ENCODE measurements at regions not wholly inside any gene's neighbourhood (a gene's known extent, or its start where the extent isn't known, plus 50 kb on each side); places are given as distances from the start of the nearest gene placed in this dataset.
A peak's percentile ranks its signal among the peaks of the same experiment; 100 is the strongest.

DNA sequence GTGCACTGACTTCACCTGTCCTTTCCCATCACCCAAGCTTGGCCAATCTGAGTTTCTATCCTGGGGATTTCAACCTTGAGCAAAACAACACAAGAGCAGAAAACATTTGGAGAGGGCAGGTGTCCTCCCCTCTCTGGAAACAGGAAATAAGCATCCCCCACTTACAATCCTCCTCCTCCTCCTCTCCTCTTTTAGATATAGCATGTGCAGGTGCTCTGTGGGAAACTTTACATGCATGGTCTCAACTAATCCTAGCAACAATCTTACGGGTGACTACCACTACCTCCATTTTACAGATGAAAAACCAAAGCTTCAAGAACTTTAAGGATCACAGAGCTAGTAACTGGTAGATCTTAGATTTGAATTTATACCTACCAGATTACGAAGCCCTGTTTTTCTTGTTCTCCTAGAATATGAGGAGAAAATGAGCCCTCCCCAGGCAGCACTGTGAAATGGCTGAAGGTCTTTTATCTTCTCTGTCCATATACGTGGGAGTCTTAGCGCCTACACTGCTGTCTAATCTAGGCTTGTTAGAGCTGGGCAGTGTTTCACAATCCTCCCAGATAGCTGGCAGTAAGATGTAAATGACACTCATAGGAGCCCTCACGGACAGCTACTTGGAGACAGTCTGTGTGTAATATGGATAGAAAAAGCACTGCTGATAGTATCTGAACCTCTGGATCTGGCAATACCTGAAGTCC, 301.2 kb upstream of the PROK2 start:
- ATAC-seq: no peak
- Histone ChIP-seq H3K27ac (no peak overlapping the region), H3K4me3 (no peak overlapping the region), H3K4me1 (peaks cover 0 to 17% (median 0%) of the 10 kb centered on the region in 3 donors), H3K27me3 (no peaks in the 10 kb centered on the region), H3K36me3 (no peaks in the 10 kb centered on the region), H3K9me3 (no peaks in the 10 kb centered on the region)
- TF ChIP-seq, protein P1, sequence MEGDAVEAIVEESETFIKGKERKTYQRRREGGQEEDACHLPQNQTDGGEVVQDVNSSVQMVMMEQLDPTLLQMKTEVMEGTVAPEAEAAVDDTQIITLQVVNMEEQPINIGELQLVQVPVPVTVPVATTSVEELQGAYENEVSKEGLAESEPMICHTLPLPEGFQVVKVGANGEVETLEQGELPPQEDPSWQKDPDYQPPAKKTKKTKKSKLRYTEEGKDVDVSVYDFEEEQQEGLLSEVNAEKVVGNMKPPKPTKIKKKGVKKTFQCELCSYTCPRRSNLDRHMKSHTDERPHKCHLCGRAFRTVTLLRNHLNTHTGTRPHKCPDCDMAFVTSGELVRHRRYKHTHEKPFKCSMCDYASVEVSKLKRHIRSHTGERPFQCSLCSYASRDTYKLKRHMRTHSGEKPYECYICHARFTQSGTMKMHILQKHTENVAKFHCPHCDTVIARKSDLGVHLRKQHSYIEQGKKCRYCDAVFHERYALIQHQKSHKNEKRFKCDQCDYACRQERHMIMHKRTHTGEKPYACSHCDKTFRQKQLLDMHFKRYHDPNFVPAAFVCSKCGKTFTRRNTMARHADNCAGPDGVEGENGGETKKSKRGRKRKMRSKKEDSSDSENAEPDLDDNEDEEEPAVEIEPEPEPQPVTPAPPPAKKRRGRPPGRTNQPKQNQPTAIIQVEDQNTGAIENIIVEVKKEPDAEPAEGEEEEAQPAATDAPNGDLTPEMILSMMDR (IDR thresholded peaks at IDR 0.05): no peak
- TF ChIP-seq POLR2AphosphoS5 (IDR thresholded peaks at IDR 0.05) (no peak), EP300 (IDR thresholded peaks at IDR 0.05) (no peak), POLR2A (IDR thresholded peaks at IDR 0.05) (no peak)
- WGBS, 2 donors (ENCODE audit: low coverage in 1 of 2): 52 to 80% methylated on average over 4 to 5 of the region's 5 CpGs

- no peak overlapping the region for H3K4me3 ChIP-seq
- TF ChIP-seq POLR2AphosphoS5 (IDR thresholded peaks at IDR 0.05) (no peak), POLR2A (IDR thresholded peaks at IDR 0.05) (no peak), EP300 (IDR thresholded peaks at IDR 0.05) (no peak)
- TF ChIP-seq, protein P1 (IDR thresholded peaks at IDR 0.05): no peak
These were observed 300.1 kb upstream of the PROK2 start for GRCh38 chr3:72085036-72085435.

GRCh38 chr3:72082776-72083462, 298.0 kb upstream of the PROK2 start:
- WGBS, 2 donors (ENCODE audit: low coverage in 1 of 2): 62 to 83% methylated on average over 2 to 10 of the region's 10 CpGs
- Histone ChIP-seq H3K4me1 (peaks cover 0 to 17% (median 0%) of the 10 kb centered on the region in 3 donors), H3K4me3 (no peak overlapping the region), H3K27ac (peak overlapping the region in 1 of 4 donors; percentile 62), H3K36me3 (no peaks in the 10 kb centered on the region), H3K27me3 (no peaks in the 10 kb centered on the region), H3K9me3 (no peaks in the 10 kb centered on the region)
- TF ChIP-seq, protein P1 (IDR thresholded peaks at IDR 0.05): no peak
- no peak for TF ChIP-seq POLR2A (IDR thresholded peaks at IDR 0.05)
- TF ChIP-seq POLR2AphosphoS5 (IDR thresholded peaks at IDR 0.05): no peak
- no peak for TF ChIP-seq EP300 (IDR thresholded peaks at IDR 0.05)
- no peak for ATAC-seq

More at GRCh38 chr3:72085036-72085435, 300.1 kb upstream of the PROK2 start:
- Histone ChIP-seq H3K9me3 (no peaks in the 10 kb centered on the region), H3K4me1 (peaks cover 0 to 17% (median 0%) of the 10 kb centered on the region in 3 donors), H3K36me3 (no peaks in the 10 kb centered on the region), H3K27ac (no peak overlapping the region), H3K27me3 (no peaks in the 10 kb centered on the region)
- no peak for ATAC-seq
- WGBS, 2 donors (ENCODE audit: low coverage in 1 of 2): 100% methylated on average over 1 of the region's 6 CpGs; no CpG with 5 or more reads in 1 of the 2 donors

- WGBS, 2 donors (ENCODE audit: low coverage in 1 of 2): 28 to 41% methylated on average over 8 of the region's 8 CpGs
- peak; percentile 53 for ATAC-seq
- TF ChIP-seq POLR2A (IDR thresholded peaks at IDR 0.05): no peak
- peak; percentile 34 for TF ChIP-seq POLR2AphosphoS5 (IDR thresholded peaks at IDR 0.05)
- Histone ChIP-seq H3K27me3 (no peaks in the 10 kb centered on the region), H3K36me3 (no peaks in the 10 kb centered on the region), H3K4me1 (peaks cover 0 to 17% (median 0%) of the 10 kb centered on the region in 3 donors), H3K4me3 (no peak overlapping the region), H3K9me3 (no peaks in the 10 kb centered on the region), H3K27ac (peak overlapping the region in 2 of 4 donors; percentile 61 to 62)
These were observed 297.3 kb upstream of the PROK2 start for GRCh38 chr3:72082186-72082715.

DNA sequence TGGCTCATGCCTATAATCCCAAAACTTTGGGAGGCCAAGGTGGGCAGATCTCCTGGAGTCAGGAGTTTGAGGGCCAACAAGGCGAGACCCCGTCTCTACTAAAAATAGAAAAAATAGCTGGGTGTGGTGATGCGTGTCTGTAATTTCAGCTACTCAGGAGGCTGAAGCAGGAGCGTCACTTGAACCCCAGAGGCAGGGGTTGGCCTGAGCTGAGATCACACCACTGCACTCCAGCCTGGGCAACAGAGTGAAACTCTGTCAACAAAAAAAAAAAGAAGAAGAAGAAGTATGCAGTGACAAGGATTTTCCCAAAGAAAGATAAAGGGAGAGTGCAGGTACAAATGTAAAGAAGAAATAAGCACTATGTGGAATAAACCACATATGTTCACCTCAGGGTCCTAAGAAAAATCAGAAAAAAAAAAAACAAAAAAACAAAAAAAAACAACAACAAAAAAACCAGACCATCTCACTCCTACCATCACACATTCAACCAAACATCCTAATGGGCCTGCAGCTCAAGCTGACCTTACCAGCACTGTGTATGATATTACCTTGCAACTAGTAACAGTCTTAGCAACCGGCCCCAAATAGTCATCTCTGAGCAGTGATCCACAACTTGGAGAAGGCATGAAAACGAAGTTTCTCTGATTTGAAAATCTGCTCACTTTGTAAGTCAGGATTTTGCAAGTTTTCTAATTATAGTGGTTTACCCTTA, 296.7 kb upstream of the PROK2 start:
- 61 to 80% methylated on average over 3 to 6 of the region's 6 CpGs for WGBS, 2 donors (ENCODE audit: low coverage in 1 of 2)
- no peak overlapping the region for H3K4me3 ChIP-seq
- peak overlapping the region in 2 of 4 donors; percentile 61 to 62 for H3K27ac ChIP-seq
- TF ChIP-seq, protein P1 (IDR thresholded peaks at IDR 0.05): no peak
- TF ChIP-seq POLR2AphosphoS5 (IDR thresholded peaks at IDR 0.05): no peak
- TF ChIP-seq POLR2A (IDR thresholded peaks at IDR 0.05): no peak
- no peak for TF ChIP-seq EP300 (IDR thresholded peaks at IDR 0.05)
- H3K36me3 ChIP-seq: no peaks in the 10 kb centered on the region
- H3K27me3 ChIP-seq: no peaks in the 10 kb centered on the region
- ATAC-seq: no peak
- H3K4me1 ChIP-seq: peaks cover 0 to 17% (median 0%) of the 10 kb centered on the region in 3 donors
- H3K9me3 ChIP-seq: no peaks in the 10 kb centered on the region

All from gastroesophageal sphincter (tissue), 4 donors.